Astrocyte (in vitro differentiated cells and primary cell): ENCODE measurements at regions not wholly inside any gene's neighbourhood (a gene's known extent, or its start where the extent isn't known, plus 50 kb on each side); places are given as distances from the start of the nearest gene placed in this dataset.

Experiments used
- EZH2 ChIP-seq: IDR thresholded peaks from 2 replicates; pipeline ENCODE4 v1.6.1; 2012; ENCODE audit warnings: mild to moderate bottlenecking, low read length, inconsistent platforms; ENCODE audit not compliant: insufficient read depth
- TF ChIP-seq, protein P1 (sequence below): IDR thresholded peaks from 2 replicates; pipeline ENCODE4 v1.5.1; 2011; ENCODE audit warnings: low read depth, mild to moderate bottlenecking, inconsistent platforms, low read length, moderate library complexity; ENCODE audit not compliant: insufficient read depth

DNA sequence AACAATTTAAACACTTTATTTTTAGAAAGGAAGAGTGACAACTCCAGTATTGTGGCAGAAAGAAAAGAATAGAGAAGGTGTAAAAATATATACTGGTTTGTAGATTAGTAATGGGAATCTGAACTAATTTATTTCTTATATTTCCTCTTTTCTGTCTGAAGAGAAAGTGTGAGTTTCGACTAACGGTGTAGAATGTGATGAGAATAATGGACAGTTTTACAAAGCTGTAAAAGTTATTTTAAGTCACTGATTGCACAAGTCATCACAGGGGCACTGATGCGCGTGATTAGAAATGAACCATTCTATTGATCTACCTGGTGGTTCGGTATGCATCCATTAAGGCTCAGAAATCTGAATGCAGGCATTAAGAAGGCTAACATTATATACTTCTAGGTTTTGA lies 158.5 kb upstream of the ATXN7L3B start:
- TF ChIP-seq, protein P1, sequence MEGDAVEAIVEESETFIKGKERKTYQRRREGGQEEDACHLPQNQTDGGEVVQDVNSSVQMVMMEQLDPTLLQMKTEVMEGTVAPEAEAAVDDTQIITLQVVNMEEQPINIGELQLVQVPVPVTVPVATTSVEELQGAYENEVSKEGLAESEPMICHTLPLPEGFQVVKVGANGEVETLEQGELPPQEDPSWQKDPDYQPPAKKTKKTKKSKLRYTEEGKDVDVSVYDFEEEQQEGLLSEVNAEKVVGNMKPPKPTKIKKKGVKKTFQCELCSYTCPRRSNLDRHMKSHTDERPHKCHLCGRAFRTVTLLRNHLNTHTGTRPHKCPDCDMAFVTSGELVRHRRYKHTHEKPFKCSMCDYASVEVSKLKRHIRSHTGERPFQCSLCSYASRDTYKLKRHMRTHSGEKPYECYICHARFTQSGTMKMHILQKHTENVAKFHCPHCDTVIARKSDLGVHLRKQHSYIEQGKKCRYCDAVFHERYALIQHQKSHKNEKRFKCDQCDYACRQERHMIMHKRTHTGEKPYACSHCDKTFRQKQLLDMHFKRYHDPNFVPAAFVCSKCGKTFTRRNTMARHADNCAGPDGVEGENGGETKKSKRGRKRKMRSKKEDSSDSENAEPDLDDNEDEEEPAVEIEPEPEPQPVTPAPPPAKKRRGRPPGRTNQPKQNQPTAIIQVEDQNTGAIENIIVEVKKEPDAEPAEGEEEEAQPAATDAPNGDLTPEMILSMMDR: no peak
- no peak for TF ChIP-seq EZH2
